ENCODE measurements at regions not wholly inside any gene's neighbourhood (a gene's known extent, or its start where the extent isn't known, plus 50 kb on each side); places are given as distances from the start of the nearest gene placed in this dataset.
A peak's percentile ranks its signal among the peaks of the same experiment; 100 is the strongest.

GRCh38 chr15:25185156-25185710, 230.4 kb downstream of the SNRPN start:
- no peaks in the 10 kb centered on the region for H3K9me3 ChIP-seq
- DNase-seq = peak in 2 of 3 donors; percentile 24 to 36

GRCh38 chr15:25185791-25186190, 231.0 kb downstream of the SNRPN start:
- no peaks in the 10 kb centered on the region for H3K9me3 ChIP-seq
- WGBS (ENCODE audit: insufficient coverage, low coverage, low lambda C conversion rate, missing lambda C conversion rate) = 51% methylated on average over 2 of the region's 6 CpGs

More at GRCh38 chr15:25185156-25185710, 230.4 kb downstream of the SNRPN start:
- no peak for TF ChIP-seq POLR2A (IDR thresholded peaks at IDR 0.05)
- TF ChIP-seq CTCF (IDR thresholded peaks at IDR 0.05) = no peak
- intact Hi-C loops (cut with DNase I) = no loop called here
- Histone ChIP-seq H3K4me3 (no peak overlapping the region), H3K27me3 (no peaks in the 10 kb centered on the region), H3K4me1 (no peaks in the 10 kb centered on the region), H3K27ac (no peak overlapping the region), H3K36me3 (no peaks in the 10 kb centered on the region)
- ATAC-seq = no peak
- 87% methylated on average over 4 of the region's 15 CpGs for WGBS (ENCODE audit: insufficient coverage, low coverage, low lambda C conversion rate, missing lambda C conversion rate)

GRCh38 chr15:25186411-25186810, 231.6 kb downstream of the SNRPN start:
- Histone ChIP-seq H3K27ac (no peak overlapping the region), H3K36me3 (no peaks in the 10 kb centered on the region), H3K9me3 (no peaks in the 10 kb centered on the region), H3K4me1 (no peaks in the 10 kb centered on the region), H3K27me3 (no peaks in the 10 kb centered on the region), H3K4me3 (no peak overlapping the region)
- TF ChIP-seq POLR2A (IDR thresholded peaks at IDR 0.05) (no peak), CTCF (IDR thresholded peaks at IDR 0.05) (no peak)
- DNase-seq = peak in 2 of 3 donors; percentile 12 to 27
- intact Hi-C loops (cut with DNase I) = no loop called here
- WGBS (ENCODE audit: insufficient coverage, low coverage, low lambda C conversion rate, missing lambda C conversion rate) = 70% methylated on average over 4 of the region's 9 CpGs
- no peak for ATAC-seq

More at GRCh38 chr15:25185791-25186190, 231.0 kb downstream of the SNRPN start:
- intact Hi-C loops (cut with DNase I) = no loop called here
- DNase-seq (peak in 2 of 3 donors; percentile 1 to 28), ATAC-seq (no peak)
- TF ChIP-seq POLR2A (IDR thresholded peaks at IDR 0.05) = no peak
- no peak for TF ChIP-seq CTCF (IDR thresholded peaks at IDR 0.05)
- Histone ChIP-seq H3K36me3 (no peaks in the 10 kb centered on the region), H3K4me1 (no peaks in the 10 kb centered on the region), H3K27me3 (no peaks in the 10 kb centered on the region), H3K4me3 (no peak overlapping the region), H3K27ac (no peak overlapping the region)

GRCh38 chr15:25186906-25187645, 232.3 kb downstream of the SNRPN start:
- TF ChIP-seq CTCF (IDR thresholded peaks at IDR 0.05) = no peak
- no peak for TF ChIP-seq POLR2A (IDR thresholded peaks at IDR 0.05)
- peak in 1 of 3 donors; percentile 42 for DNase-seq
- intact Hi-C loops (cut with DNase I) = no loop called here
- no peaks in the 10 kb centered on the region for H3K27me3 ChIP-seq
- no peaks in the 10 kb centered on the region for H3K36me3 ChIP-seq
- H3K4me3 ChIP-seq = no peak overlapping the region
- ATAC-seq = no peak
- WGBS (ENCODE audit: insufficient coverage, low coverage, low lambda C conversion rate, missing lambda C conversion rate) = no CpG with 5 or more reads among the region's 14 CpGs
- no peak overlapping the region for H3K27ac ChIP-seq
- no peaks in the 10 kb centered on the region for H3K4me1 ChIP-seq
- no peaks in the 10 kb centered on the region for H3K9me3 ChIP-seq

All from right lobe of liver (tissue), 6 donors.